ENCODE measurements at regions not wholly inside any gene's neighbourhood (a gene's known extent, or its start where the extent isn't known, plus 50 kb on each side); places are given as distances from the start of the nearest gene placed in this dataset.

- Histone ChIP-seq H2AFZ (ENCODE audit: low read length) (no peak overlapping the region), H3F3A (ENCODE audit: insufficient read depth, low read length) (no peaks in the 10 kb centered on the region), H4K20me1 (ENCODE audit: insufficient read depth, low read length) (no peaks in the 10 kb centered on the region), H3K9me2 (replicated peaks; ENCODE audit: insufficient read depth, low read length) (no peaks in the 10 kb centered on the region), H3K36me3 (replicated peaks; ENCODE audit: insufficient read depth, low read length) (no peaks in the 10 kb centered on the region), H3K4me2 (ENCODE audit: low read depth, low read length) (no peak overlapping the region), H3K4me1 (ENCODE audit: low read length) (peaks cover 3% of the 10 kb centered on the region; the same call in 1 of the 2 replicates), H3K27ac (ENCODE audit: low read length) (no peak overlapping the region), H3K27me3 (replicated peaks; ENCODE audit: insufficient read depth, low read length) (no peaks in the 10 kb centered on the region), H3K9me3 (replicated peaks; ENCODE audit: insufficient read depth, low read length) (no peaks in the 10 kb centered on the region), H3K4me3 (ENCODE audit: low read length) (no peak overlapping the region), H3K9ac (ENCODE audit: low read length) (no peak overlapping the region), H3K79me2 (ENCODE audit: low read length) (no peaks in the 10 kb centered on the region)
- no peak for DNase-seq
- TF ChIP-seq, protein P1, sequence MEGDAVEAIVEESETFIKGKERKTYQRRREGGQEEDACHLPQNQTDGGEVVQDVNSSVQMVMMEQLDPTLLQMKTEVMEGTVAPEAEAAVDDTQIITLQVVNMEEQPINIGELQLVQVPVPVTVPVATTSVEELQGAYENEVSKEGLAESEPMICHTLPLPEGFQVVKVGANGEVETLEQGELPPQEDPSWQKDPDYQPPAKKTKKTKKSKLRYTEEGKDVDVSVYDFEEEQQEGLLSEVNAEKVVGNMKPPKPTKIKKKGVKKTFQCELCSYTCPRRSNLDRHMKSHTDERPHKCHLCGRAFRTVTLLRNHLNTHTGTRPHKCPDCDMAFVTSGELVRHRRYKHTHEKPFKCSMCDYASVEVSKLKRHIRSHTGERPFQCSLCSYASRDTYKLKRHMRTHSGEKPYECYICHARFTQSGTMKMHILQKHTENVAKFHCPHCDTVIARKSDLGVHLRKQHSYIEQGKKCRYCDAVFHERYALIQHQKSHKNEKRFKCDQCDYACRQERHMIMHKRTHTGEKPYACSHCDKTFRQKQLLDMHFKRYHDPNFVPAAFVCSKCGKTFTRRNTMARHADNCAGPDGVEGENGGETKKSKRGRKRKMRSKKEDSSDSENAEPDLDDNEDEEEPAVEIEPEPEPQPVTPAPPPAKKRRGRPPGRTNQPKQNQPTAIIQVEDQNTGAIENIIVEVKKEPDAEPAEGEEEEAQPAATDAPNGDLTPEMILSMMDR (IDR thresholded peaks at IDR 0.05; ENCODE audit: low read length), result no peak
- TF ChIP-seq EZH2 (optimal IDR thresholded peaks at IDR 0.05; ENCODE audit: low read depth, low read length) (no peak), EZH2phosphoT487 (IDR thresholded peaks at IDR 0.05; ENCODE audit: low read length) (no peak)
These were observed 263.8 kb downstream of the XXYLT1 start for GRCh38 chr3:195007151-195007550.

DNA sequence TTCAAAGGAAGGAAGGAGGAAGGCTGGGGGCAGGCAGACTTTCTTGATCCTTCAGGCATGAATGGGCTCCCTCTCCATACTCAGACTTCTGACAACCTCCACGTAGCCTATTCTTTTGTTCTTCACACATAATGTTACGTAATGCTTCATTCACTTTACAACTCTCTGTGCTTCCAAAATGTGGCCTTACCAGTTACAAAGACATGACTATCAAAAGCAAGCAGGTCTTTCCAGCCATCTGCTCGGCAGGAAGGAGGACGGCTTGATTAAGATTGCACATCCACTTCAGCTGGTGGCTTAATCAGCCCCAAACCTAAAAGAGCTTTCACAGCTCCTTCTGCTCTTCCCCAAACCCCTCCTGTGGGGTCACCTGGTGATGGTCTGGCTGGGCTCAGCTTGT is 263.2 kb downstream of the XXYLT1 start:
- H3K9me2 ChIP-seq (replicated peaks; ENCODE audit: insufficient read depth, low read length), result no peaks in the 10 kb centered on the region
- no peaks in the 10 kb centered on the region for H3K9me3 ChIP-seq (replicated peaks; ENCODE audit: insufficient read depth, low read length)
- H3K9ac ChIP-seq (ENCODE audit: low read length), result no peak overlapping the region
- H2AFZ ChIP-seq (ENCODE audit: low read length), result no peak overlapping the region
- H3K27me3 ChIP-seq (replicated peaks; ENCODE audit: insufficient read depth, low read length), result no peaks in the 10 kb centered on the region
- no peak overlapping the region for H3K4me3 ChIP-seq (ENCODE audit: low read length)
- H4K20me1 ChIP-seq (ENCODE audit: insufficient read depth, low read length), result no peaks in the 10 kb centered on the region
- no peaks in the 10 kb centered on the region for H3K4me1 ChIP-seq (ENCODE audit: low read length)
- no peak for DNase-seq
- no peaks in the 10 kb centered on the region for H3F3A ChIP-seq (ENCODE audit: insufficient read depth, low read length)
- TF ChIP-seq EZH2phosphoT487 (IDR thresholded peaks at IDR 0.05; ENCODE audit: low read length) (no peak), EZH2 (optimal IDR thresholded peaks at IDR 0.05; ENCODE audit: low read depth, low read length) (no peak)
- TF ChIP-seq, protein P1 (IDR thresholded peaks at IDR 0.05; ENCODE audit: low read length), result no peak
- no peak overlapping the region for H3K27ac ChIP-seq (ENCODE audit: low read length)
- H3K79me2 ChIP-seq (ENCODE audit: low read length), result no peaks in the 10 kb centered on the region
- H3K4me2 ChIP-seq (ENCODE audit: low read depth, low read length), result no peak overlapping the region
- H3K36me3 ChIP-seq (replicated peaks; ENCODE audit: insufficient read depth, low read length), result no peaks in the 10 kb centered on the region

- no peak overlapping the region for H3K27ac ChIP-seq (ENCODE audit: low read length)
- H3K9me2 ChIP-seq (replicated peaks; ENCODE audit: insufficient read depth, low read length), result no peaks in the 10 kb centered on the region
- H3K9ac ChIP-seq (ENCODE audit: low read length), result no peak overlapping the region
- no peaks in the 10 kb centered on the region for H3K79me2 ChIP-seq (ENCODE audit: low read length)
- H3K4me1 ChIP-seq (ENCODE audit: low read length), result no peaks in the 10 kb centered on the region
- H3K27me3 ChIP-seq (replicated peaks; ENCODE audit: insufficient read depth, low read length), result no peaks in the 10 kb centered on the region
- no peaks in the 10 kb centered on the region for H3F3A ChIP-seq (ENCODE audit: insufficient read depth, low read length)
- H4K20me1 ChIP-seq (ENCODE audit: insufficient read depth, low read length), result no peaks in the 10 kb centered on the region
- no peak overlapping the region for H3K4me2 ChIP-seq (ENCODE audit: low read depth, low read length)
- no peaks in the 10 kb centered on the region for H3K9me3 ChIP-seq (replicated peaks; ENCODE audit: insufficient read depth, low read length)
- no peak overlapping the region for H2AFZ ChIP-seq (ENCODE audit: low read length)
- DNase-seq, result no peak
- H3K4me3 ChIP-seq (ENCODE audit: low read length), result no peak overlapping the region
- TF ChIP-seq, protein P1 (IDR thresholded peaks at IDR 0.05; ENCODE audit: low read length), result no peak
- TF ChIP-seq EZH2 (optimal IDR thresholded peaks at IDR 0.05; ENCODE audit: low read depth, low read length) (no peak), EZH2phosphoT487 (IDR thresholded peaks at IDR 0.05; ENCODE audit: low read length) (no peak)
- H3K36me3 ChIP-seq (replicated peaks; ENCODE audit: insufficient read depth, low read length), result no peaks in the 10 kb centered on the region
These were observed 262.1 kb downstream of the XXYLT1 start for GRCh38 chr3:195008816-195009215.

All from MM.1S (cell line).